GM19324 (cell line): ENCODE measurements at regions not wholly inside any gene's neighbourhood (a gene's known extent, or its start where the extent isn't known, plus 50 kb on each side); places are given as distances from the start of the nearest gene placed in this dataset.
"Not testable (repeated sequence)": the region's sequence is repeated elsewhere in the genome, so short reads cannot be mapped to it uniquely, and the experiment has no call there.

ENCODE experiments used
- ATAC-seq: cut with Tn5 transposase; IDR thresholded peaks from one replicate; pipeline ENCODE4 v1.9.1; 2021; ENCODE audit warnings: mild to moderate bottlenecking, moderate library complexity; ENCODE audit not compliant: unreplicated experiment, low FRiP score

DNA sequence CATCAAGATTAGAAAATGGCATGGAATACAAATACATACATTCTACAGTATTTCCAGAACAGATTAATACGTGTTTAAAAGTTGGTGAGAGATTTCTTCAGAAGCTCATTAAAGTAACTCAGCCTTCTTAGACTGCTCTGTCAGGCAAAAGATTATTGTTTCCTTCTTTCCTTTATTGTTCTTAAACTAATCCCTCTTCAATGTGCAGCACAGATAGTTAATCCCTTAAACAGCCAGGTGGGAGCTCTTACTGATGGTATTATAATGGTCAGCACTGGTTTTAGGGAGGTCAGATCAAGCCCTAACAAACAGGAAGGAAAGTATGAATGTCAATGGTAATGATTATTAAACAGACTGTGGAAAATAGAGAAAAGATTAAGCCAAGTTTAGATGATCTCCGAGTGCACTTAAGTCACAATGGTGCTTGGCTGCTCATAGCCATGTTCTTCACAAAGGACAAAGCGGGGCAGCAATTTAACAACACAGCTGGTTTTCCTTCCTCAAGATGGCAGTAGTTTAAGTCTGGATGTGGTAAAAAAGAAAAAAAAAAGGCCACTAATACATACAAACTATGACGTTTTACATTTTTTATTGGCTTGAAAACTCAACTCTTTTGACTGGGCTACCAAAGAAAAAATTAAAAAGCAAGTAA lies 992.6 kb downstream of the PCDH9 start:
- ATAC-seq: no peak

DNA sequence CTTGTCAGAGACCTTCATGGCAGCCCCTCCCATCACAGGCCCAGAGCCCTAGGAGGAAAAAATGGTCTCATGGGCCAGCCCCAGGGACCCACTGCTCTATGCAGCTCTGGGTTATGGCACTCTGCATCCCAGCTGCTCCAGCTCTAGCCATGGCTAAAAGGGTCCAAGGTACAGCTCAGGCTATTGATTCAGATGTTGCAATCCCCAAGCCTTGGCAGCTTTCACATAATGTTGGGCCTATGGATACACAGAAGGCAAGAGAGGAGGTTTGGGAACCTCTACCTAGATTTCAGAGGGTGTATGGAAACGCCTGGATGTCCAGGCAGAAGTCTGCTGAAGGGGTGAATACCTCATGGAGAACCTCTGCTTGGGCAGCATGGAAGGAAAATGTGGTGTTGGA lies 996.0 kb downstream of the PCDH9 start:
- no peak for ATAC-seq

DNA sequence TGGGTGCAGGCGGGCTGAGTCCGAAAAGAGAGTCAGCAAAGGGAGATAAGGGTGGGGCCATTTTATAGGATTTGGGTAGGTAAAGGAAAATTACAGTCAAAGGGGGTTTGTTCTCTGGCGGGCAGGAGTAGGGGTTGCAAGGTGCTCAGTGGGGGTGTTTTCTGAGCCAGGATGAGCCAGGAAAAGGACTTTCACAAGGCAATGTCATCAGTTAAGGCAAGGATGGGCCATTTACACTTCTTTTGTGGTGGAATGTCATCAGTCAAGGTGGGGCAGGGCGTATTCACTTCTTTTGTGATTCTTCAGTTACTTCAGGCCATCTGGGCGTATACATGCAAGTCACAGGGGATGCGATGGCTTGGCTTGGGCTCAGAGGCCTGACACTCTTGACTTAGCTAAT lies 998.2 kb downstream of the PCDH9 start:
- ATAC-seq: not testable (repeated sequence)

DNA sequence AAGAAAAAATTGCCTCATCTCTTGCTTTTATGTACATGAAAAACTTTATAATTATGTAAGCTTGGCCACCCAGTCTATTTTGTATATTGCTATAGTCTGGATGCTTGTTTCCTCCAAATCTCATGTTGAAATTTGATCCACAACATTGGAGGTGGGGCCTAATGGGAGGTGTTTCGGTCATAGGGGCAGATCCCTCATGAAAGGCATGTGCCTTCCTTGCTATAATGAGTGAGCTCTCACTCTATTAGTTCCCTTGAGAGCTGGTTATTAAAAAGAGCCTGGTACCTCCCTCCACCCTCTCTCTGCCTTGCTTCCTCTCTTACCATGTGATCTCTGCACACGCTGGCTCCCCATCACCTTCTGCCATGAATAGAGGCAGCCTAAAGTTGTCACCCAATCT lies 1005.1 kb downstream of the PCDH9 start:
- no peak for ATAC-seq

DNA sequence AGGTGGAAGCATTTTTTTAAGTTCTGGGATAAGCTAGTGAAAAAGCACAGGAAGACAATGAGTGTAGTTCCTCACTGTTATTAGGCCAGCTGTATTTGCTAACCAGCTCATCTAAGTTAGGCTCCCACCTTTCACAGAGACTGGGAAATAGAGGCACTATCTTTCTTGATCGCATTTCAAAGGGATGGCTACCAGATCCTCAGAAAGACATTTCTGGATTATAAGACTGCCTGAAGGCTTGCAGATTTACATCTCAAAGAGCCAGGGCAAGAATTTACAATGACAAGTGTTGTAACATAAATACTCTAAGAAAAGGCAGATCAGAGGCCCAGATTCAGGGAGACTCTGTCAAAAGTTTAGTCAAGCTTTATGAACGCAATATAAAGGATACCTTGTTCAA lies 1005.5 kb downstream of the PCDH9 start:
- ATAC-seq: no peak

DNA sequence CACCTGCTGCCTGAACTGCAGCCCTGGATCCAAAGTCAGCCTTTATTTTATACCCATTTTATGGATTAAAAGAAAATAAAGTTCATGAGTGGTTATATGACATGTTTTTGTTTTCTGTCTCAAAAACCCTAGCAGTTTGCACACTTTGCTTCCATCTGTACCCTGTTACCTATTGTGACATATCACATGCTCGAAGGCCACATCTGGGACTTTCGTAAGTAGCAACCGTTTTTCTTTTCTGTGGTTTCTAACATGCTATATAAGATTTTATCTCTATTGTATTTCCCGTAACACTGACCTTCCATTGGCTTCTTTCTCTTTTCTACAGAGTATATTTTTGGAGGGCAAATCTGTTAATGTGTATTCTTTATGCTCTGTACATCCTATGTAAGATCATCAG lies 1007.2 kb downstream of the PCDH9 start:
- peak; percentile 49 for ATAC-seq

DNA sequence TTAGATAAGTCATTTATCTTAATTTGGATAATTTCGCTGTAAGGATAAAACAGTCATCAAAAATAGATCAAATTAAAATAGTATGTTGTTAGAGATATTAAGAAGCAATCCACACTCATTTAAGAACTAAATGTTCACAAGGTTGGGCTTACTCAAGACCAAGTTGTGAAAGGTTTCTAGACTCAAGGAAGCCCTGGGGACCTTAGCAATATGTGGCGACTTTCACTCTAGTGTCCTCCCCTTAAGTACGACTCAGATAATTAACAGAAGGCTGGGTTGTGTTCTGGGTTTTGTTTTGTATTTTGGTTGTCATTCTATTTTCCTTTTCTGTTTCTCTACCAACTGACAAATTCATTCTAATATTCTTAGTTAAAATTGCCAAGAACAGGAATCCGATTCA lies 1008.0 kb downstream of the PCDH9 start:
- ATAC-seq: no peak

DNA sequence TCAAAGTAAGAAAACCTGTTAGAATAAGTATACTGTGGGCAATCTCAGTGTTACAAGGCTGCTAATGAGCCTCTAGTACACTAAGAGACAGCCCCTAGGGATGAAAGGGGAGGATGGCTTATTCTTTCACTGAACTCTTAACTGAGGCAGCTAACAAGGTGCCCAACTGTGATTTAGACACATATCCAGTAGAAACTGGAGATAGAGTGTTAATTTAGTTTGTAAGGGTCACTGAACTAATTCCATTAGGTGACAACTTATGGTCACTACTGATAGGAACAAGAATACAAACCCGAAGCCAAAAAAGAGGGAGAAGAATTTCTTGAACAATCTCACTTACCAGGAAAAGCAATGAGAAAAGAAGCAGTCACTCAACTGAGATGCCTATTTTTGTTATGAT lies 1010.6 kb downstream of the PCDH9 start:
- ATAC-seq: no peak

DNA sequence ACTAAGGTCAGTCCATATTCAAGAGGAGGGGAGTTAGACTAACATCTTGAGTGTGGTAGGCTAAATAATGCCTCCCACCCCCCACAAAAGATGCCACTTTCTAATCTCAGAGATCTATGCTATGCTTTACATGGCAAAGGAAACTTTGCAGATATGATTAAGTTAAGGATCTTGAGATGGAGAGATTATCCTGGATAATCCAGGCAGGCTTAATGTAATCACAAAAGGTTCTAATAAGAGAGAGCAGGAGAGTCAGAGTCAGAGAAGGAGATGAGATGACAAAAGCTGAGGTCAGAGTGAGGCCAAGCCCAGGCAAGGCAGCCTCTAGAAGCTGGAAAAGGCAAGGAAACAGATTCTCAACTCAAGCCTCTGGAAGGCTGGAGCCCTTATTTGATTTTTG lies 1011.6 kb downstream of the PCDH9 start:
- ATAC-seq: no peak

DNA sequence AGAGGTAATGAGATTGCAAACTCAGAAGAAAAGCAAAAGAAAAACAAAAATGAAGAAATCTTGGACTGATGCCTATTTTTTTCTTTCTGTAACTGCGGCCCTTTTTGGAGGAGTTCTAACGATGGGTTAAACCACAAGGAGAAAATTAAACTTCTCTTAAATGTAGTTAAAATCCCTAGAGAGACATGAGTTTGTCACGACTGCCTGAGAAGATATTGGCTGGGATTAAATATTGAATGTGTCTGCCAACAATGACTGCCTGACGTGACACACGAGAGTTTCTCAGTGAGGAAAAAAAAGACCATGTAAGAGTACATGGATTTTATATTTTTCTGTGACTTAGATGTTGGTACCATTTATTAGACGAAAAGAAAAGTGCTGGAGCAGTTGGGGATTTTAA lies 1013.4 kb downstream of the PCDH9 start:
- ATAC-seq: no peak

DNA sequence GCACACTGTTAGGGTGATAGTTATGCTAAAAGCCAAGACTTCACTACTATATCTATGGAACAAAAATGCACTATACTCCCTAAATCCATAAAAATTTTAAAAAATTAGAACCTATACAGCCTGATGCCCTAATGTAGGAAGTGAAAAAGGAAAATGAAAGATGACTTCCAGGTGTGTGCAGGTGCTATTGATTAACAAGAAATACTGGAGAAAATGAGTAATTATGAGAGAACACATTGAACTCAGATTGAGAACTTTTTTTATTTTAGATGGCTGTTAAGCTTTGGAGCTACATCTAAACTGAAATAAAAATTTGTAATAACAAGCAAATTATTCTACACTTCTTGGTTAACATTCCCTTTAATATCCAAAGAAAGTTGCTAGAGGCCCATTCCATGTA lies 1015.7 kb downstream of the PCDH9 start:
- ATAC-seq: no peak

DNA sequence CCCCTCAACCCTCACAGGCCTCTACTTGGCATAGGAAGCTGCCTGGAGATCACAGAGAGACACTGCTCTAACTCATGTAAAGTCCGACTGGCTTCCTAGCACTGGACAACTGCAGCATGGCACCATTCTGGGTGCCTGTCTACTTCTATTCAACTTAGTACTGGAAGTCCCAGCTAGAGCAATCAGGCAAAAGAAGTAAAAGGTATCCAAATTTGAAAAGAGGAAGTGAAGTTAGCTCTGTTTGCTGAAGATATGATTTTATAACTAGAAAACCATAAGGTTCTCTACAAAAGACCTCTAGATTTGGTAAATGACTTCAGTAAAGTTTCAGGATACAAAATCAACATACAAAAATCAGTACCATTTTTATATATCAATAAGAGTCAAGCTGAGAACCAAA lies 1017.6 kb downstream of the PCDH9 start:
- peak; percentile 60 for ATAC-seq

DNA sequence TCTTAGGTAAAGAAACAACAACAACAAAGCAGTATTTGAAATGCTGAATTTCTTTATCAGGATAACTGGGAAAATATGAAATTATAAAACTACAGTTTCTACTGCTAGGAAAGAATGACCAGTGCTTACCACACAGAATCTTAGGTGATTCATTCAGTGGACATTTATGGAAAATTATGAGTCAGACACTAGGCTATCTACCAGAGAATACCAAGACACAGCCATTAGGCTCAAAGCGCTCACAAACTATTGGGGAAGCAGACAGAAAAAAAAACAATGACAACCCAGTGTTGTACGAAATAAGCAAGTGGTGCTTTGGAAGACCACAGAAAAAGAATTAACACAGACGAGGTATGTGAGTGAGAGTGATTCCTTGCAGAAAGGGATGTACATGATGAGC lies 1019.5 kb downstream of the PCDH9 start:
- ATAC-seq: no peak

DNA sequence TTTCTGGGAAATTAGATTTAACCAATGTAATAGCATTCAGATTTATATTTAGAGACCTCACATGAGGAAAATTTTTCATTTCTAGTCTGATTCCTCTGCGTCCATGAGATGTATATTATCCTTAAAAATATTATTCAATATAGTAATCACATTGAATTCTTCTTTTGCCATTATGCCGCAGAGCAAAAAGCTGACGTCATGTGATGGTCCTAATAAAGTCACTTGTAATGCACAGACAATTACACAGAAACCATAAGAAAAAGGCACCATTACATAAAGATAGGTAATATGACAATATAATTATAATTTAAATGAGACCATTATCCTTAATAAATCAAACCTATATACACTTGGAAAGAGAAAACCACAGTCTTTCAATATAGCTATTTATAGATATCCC lies 1021.5 kb downstream of the PCDH9 start:
- ATAC-seq: no peak

DNA sequence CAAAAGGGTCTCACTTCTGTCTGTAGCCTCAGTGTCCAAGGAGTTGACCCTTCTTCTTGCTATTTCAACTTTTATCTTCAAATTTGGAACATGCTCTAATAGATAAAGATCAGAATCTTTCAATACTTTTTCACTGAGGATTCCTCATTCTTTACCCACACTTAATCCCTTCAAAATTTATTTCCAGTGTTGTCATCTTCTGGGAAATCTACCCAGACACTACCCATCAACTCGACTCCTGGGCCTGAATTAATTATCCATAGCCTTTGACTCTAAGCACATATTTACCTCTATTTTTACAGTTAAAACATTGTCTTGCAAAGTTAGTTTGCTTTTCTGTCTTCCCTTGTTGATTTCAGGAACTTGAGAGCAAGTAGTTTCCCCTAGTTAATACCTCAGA lies 1022.5 kb downstream of the PCDH9 start:
- no peak for ATAC-seq

DNA sequence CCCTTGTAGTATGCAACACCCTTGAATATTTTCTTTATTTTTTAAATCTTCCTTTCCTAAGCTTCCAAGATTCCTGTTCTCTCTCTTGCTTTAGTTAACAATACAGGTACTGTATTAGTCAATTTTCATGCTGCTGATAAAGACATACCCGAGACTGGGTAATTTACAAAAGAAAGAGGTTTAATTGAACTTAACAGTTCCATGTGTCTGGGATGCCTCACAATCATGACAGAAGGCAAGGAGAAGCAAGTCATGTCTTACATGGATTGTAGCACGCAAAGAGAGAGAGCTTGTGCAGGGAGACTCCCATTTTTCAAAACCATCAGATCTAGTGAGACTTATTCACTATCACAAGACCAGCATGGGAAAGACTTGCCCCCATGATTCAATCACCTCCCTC lies 1024.3 kb downstream of the PCDH9 start:
- ATAC-seq: no peak

DNA sequence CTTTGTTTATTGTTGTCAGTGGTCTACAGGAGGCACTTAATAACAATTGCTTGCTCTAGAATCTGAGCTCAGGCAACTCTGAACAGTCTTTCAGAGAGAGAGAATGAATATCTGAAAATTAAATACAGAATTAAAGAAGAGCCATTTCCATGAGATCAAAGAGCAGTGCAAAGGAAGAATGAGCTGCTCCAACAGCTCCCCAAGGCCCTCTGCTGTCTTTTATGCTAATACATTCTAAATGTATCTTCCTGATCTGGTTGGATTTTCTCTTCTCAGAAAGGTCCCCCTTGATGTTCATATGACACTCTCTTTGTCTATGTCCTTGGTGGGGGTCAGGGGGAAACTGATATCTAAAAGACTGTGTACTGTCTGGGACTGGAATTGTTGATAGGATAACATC lies 1029.6 kb downstream of the PCDH9 start:
- ATAC-seq: peak; percentile 51

DNA sequence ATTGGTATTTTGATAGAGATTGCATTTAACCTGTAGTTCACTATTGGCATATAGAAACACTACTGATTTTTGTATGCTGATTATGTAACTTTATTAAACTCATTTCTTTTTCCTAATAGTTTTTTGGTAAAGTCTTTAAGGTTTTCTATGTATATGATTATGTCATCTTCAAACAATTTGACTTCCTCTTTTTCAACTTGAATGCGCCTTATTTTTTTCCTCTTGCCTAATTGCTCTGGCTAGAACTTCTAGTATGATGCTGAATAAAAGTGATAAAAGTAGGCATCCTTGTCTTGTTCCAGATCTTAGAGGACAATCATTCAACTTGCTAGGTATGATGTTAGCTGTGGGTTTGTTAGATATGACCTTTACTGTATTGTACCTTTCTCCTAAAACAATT lies 1034.9 kb downstream of the PCDH9 start:
- ATAC-seq: no peak

DNA sequence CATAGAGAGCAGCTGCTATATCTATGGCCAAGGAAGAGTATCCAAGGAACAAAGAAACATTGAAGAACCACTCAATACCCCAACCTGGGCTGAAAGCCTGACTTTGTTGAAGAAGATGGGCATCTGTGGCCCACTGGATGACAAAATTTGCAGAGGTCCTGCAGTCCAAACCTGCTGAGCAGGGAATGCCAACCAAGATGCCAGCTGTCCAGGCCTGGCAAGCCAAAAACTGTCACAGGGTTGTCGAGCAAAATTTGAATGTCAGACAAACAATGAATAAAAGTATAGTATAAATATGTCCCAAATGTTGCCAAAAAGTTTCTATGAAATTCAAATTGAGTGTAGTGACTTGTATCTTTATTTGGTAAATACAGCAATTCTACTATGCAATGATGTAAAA lies 1040.2 kb downstream of the PCDH9 start:
- no peak for ATAC-seq

DNA sequence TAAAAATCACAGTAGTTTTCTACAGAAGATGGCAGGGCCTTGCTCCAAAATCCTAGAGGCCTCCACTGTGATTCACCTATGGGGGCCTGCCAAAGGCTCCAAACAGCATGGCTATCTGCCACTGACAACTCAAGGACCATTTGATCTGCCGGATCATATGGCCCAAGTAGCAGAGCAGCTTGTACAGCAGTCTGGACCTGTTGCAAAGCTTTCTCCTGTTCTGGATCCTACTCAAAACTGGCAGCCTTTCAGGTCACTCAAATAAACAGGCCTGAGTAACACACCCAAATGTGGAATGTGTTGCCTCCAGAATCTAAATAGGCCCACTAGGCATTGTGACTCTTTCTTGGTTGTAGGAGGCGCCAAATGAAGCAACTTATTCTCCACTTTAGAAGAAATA lies 1049.3 kb downstream of the PCDH9 start:
- no peak for ATAC-seq

DNA sequence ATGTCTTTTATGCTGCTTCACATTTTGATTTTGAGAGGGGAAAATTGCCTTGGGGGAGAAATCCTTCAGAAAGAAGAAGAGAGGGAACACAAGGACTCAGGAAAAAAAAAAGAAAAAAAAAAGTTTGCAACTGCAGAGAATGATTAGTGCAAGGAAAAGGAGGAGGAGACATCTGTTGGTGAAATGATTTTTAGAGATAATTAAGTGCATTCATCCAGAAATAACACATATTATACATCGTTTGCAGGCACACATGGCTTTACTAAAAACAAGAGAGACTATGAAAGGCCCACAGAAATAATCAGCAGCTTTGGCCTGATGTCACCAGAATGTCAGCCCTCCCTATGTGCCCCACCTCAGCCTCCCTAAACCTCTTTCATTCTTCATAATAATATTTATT lies 1058.2 kb downstream of the PCDH9 start:
- ATAC-seq: no peak

DNA sequence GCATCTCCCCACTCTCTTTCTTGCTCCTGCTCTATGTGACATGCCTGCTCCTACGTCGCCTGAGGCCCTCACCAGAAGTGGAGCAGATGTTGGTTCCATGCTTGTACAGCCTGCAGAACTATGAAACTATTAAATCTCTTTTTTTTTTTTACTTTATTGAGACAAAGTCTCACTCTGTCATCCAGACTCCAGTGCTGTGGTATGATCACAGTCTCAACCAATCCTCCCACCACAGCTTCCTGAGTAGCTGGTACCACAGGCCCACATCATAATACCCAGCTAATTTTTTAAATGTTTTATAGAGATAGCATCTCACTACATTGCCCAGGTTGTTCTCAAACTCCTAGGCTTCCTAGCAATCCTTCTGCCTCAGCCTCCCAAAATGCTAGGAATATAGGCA lies 1067.7 kb downstream of the PCDH9 start:
- ATAC-seq: no peak

DNA sequence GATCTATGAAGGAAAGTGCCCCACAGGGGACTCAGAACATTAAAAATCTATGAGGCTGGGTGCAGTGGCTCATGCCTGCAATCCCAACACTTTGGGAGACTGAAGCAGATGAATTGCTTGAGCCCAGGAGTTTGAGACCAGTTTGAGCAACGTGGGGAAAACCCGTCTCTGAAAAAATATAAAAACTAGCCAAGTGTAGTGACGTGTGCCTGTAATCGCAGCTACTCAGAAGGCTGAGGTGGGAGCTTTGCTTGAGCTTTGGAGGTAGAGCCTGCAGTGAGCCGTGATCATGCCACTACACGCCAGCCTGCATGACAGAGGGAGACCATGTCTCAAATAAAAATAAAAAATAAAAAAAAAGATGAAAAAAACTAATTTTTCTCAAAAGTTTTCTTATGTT lies 1070.6 kb downstream of the PCDH9 start:
- peak; percentile 52 for ATAC-seq
